ENCODE measurements at regions not wholly inside any gene's neighbourhood (a gene's known extent, or its start where the extent isn't known, plus 50 kb on each side); places are given as distances from the start of the nearest gene placed in this dataset.
"Not testable (repeated sequence)": the region's sequence is repeated elsewhere in the genome, so short reads cannot be mapped to it uniquely, and the experiment has no call there.

- not testable (repeated sequence) for H3K27me3 ChIP-seq (ENCODE audit: insufficient read depth, low read length, poor library complexity); DNase-seq; H2BK15ac ChIP-seq (replicated peaks; ENCODE audit: low read depth)
Measured at GRCh38 chr6:5873976-5874375, 132.7 kb downstream of the NRN1 start.

DNA sequence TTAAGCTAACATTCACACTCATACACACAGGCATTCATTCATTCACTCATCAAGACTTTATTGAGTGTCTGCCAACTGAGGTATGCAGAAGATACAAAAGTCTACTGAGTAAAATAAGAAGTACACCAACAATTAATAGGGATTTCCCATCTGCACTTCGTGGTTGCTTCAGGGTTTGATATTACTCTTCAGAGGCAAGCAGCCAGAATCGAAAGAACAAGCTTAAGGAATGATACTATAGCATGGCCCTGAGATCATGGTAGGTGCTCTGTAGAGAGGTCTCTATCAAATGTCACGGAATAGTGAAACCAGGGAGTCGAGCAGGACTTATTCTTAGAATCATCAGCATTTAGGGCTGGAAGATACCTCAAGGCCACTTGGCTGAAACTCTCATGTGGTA is 135.4 kb downstream of the NRN1 start:
- Histone ChIP-seq H4K8ac (ENCODE audit: low read depth, low read length) (no peak overlapping the region), H2AK5ac (ENCODE audit: low read length) (no peak overlapping the region), H3K4ac (ENCODE audit: low read depth, low read length) (no peak overlapping the region), H2BK15ac (replicated peaks; ENCODE audit: low read depth) (no peak overlapping the region), H3K18ac (ENCODE audit: low read length) (no peak overlapping the region), H3K79me2 (ENCODE audit: control insufficient read depth, insufficient read depth, low read length) (no peaks in the 10 kb centered on the region), H3K4me2 (ENCODE audit: low read length) (no peak overlapping the region), H2BK120ac (ENCODE audit: low read depth, low read length) (no peak overlapping the region), H3K9ac (ENCODE audit: low read length) (no peak overlapping the region), H3K27ac (ENCODE audit: low read depth, low read length) (no peak overlapping the region), H3K27me3 (ENCODE audit: insufficient read depth, low read length, poor library complexity) (no peaks in the 10 kb centered on the region), H3K36me3 (ENCODE audit: control insufficient read depth, insufficient read depth, low read length) (no peaks in the 10 kb centered on the region), H4K5ac (ENCODE audit: low read length) (no peak overlapping the region), H2BK5ac (ENCODE audit: low read length) (no peak overlapping the region), H3K4me3 (ENCODE audit: low read length) (no peak overlapping the region), H3K4me1 (ENCODE audit: control insufficient read depth, low read depth, low read length) (no peaks in the 10 kb centered on the region), H3K56ac (ENCODE audit: low read length) (no peak overlapping the region), H3K23ac (ENCODE audit: low read length) (no peak overlapping the region), H3K79me1 (ENCODE audit: low read length) (no peaks in the 10 kb centered on the region)
- no CpG with 5 or more reads among the region's 4 CpGs for WGBS (ENCODE audit: extremely low coverage, insufficient coverage, low lambda C conversion rate)
- DNase-seq: no peak

More at GRCh38 chr6:5873976-5874375, 132.7 kb downstream of the NRN1 start:
- not testable (repeated sequence) for H3K4ac ChIP-seq (ENCODE audit: low read depth, low read length); H3K4me1 ChIP-seq (ENCODE audit: control insufficient read depth, low read depth, low read length); H2BK5ac ChIP-seq (ENCODE audit: low read length); H3K4me2 ChIP-seq (ENCODE audit: low read length); H3K18ac ChIP-seq (ENCODE audit: low read length); H4K5ac ChIP-seq (ENCODE audit: low read length); H3K23ac ChIP-seq (ENCODE audit: low read length); H3K79me1 ChIP-seq (ENCODE audit: low read length); H3K79me2 ChIP-seq (ENCODE audit: control insufficient read depth, insufficient read depth, low read length); H3K27ac ChIP-seq (ENCODE audit: low read depth, low read length); H3K36me3 ChIP-seq (ENCODE audit: control insufficient read depth, insufficient read depth, low read length); H3K4me3 ChIP-seq (ENCODE audit: low read length); H3K56ac ChIP-seq (ENCODE audit: low read length); H3K9ac ChIP-seq (ENCODE audit: low read length); H2AK5ac ChIP-seq (ENCODE audit: low read length); H2BK120ac ChIP-seq (ENCODE audit: low read depth, low read length); H4K8ac ChIP-seq (ENCODE audit: low read depth, low read length)

- H3K4me3 ChIP-seq (ENCODE audit: low read length): no peak overlapping the region
- WGBS (ENCODE audit: extremely low coverage, insufficient coverage, low lambda C conversion rate): no CpG with 5 or more reads among the region's 4 CpGs
Measured at GRCh38 chr6:5869676-5870075, 137.0 kb downstream of the NRN1 start.

GRCh38 chr6:5869261-5869660 is 137.5 kb downstream of the NRN1 start:
- DNase-seq: no peak
- Histone ChIP-seq H4K5ac (ENCODE audit: low read length) (no peak overlapping the region), H3K23ac (ENCODE audit: low read length) (no peak overlapping the region), H3K4ac (ENCODE audit: low read depth, low read length) (no peak overlapping the region), H3K27me3 (ENCODE audit: insufficient read depth, low read length, poor library complexity) (no peaks in the 10 kb centered on the region), H3K18ac (ENCODE audit: low read length) (no peak overlapping the region), H2BK5ac (ENCODE audit: low read length) (no peak overlapping the region), H4K8ac (ENCODE audit: low read depth, low read length) (no peak overlapping the region), H3K56ac (ENCODE audit: low read length) (no peak overlapping the region), H3K79me2 (ENCODE audit: control insufficient read depth, insufficient read depth, low read length) (no peaks in the 10 kb centered on the region), H3K4me2 (ENCODE audit: low read length) (no peak overlapping the region), H3K36me3 (ENCODE audit: control insufficient read depth, insufficient read depth, low read length) (no peaks in the 10 kb centered on the region), H2AK5ac (ENCODE audit: low read length) (no peak overlapping the region), H3K27ac (ENCODE audit: low read depth, low read length) (no peak overlapping the region), H2BK120ac (ENCODE audit: low read depth, low read length) (no peak overlapping the region), H2BK15ac (replicated peaks; ENCODE audit: low read depth) (no peak overlapping the region), H3K79me1 (ENCODE audit: low read length) (no peaks in the 10 kb centered on the region), H3K4me3 (ENCODE audit: low read length) (no peak overlapping the region), H3K9ac (ENCODE audit: low read length) (no peak overlapping the region), H3K4me1 (ENCODE audit: control insufficient read depth, low read depth, low read length) (no peaks in the 10 kb centered on the region)

More at GRCh38 chr6:5869676-5870075, 137.0 kb downstream of the NRN1 start:
- Histone ChIP-seq H2AK5ac (ENCODE audit: low read length) (no peak overlapping the region), H3K79me1 (ENCODE audit: low read length) (no peaks in the 10 kb centered on the region), H3K56ac (ENCODE audit: low read length) (no peak overlapping the region), H4K5ac (ENCODE audit: low read length) (no peak overlapping the region), H2BK5ac (ENCODE audit: low read length) (no peak overlapping the region), H4K8ac (ENCODE audit: low read depth, low read length) (no peak overlapping the region), H3K27ac (ENCODE audit: low read depth, low read length) (no peak overlapping the region), H2BK15ac (replicated peaks; ENCODE audit: low read depth) (no peak overlapping the region), H3K79me2 (ENCODE audit: control insufficient read depth, insufficient read depth, low read length) (no peaks in the 10 kb centered on the region), H3K4me2 (ENCODE audit: low read length) (no peak overlapping the region), H3K18ac (ENCODE audit: low read length) (no peak overlapping the region), H2BK120ac (ENCODE audit: low read depth, low read length) (no peak overlapping the region), H3K9ac (ENCODE audit: low read length) (no peak overlapping the region), H3K4me1 (ENCODE audit: control insufficient read depth, low read depth, low read length) (no peaks in the 10 kb centered on the region), H3K4ac (ENCODE audit: low read depth, low read length) (no peak overlapping the region), H3K27me3 (ENCODE audit: insufficient read depth, low read length, poor library complexity) (no peaks in the 10 kb centered on the region), H3K23ac (ENCODE audit: low read length) (no peak overlapping the region), H3K36me3 (ENCODE audit: control insufficient read depth, insufficient read depth, low read length) (no peaks in the 10 kb centered on the region)
- DNase-seq: no peak

DNA sequence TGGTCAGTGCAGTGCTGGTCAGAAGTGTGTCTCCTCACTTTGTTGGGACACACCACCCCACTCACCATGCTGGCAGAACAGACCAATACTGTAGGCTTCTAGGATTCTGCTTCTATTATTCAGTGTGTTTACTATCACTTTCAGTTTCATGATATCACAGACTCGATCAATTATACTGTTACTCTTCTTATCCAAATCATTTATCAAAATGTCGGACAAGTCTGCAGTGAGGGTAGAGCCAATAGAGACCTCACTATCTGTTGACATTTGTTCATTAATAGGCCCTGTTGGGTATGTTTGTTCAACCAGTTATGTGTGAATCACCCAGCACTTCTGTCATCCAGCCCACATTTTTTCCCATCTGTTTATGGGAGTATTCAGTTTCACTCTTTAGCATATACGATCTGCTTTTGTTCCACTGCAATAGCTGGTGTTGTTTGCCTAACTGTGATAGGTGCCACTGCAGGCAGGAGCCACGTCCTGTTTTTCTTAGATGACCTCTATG is 140.1 kb downstream of the NRN1 start:
- H4K5ac ChIP-seq (ENCODE audit: low read length): no peak overlapping the region
- no peak overlapping the region for H3K4me3 ChIP-seq (ENCODE audit: low read length)
- H3K4ac ChIP-seq (ENCODE audit: low read depth, low read length): no peak overlapping the region
- no peaks in the 10 kb centered on the region for H3K36me3 ChIP-seq (ENCODE audit: control insufficient read depth, insufficient read depth, low read length)
- no peak overlapping the region for H3K4me2 ChIP-seq (ENCODE audit: low read length)
- no peaks in the 10 kb centered on the region for H3K4me1 ChIP-seq (ENCODE audit: control insufficient read depth, low read depth, low read length)
- no peak overlapping the region for H3K23ac ChIP-seq (ENCODE audit: low read length)
- WGBS (ENCODE audit: extremely low coverage, insufficient coverage, low lambda C conversion rate): no CpG with 5 or more reads among the region's 4 CpGs
- no peaks in the 10 kb centered on the region for H3K79me1 ChIP-seq (ENCODE audit: low read length)
- no peak overlapping the region for H3K9ac ChIP-seq (ENCODE audit: low read length)
- H2BK15ac ChIP-seq (replicated peaks; ENCODE audit: low read depth): no peak overlapping the region
- no peak overlapping the region for H4K8ac ChIP-seq (ENCODE audit: low read depth, low read length)
- H3K27me3 ChIP-seq (ENCODE audit: insufficient read depth, low read length, poor library complexity): peaks cover 1% of the 10 kb centered on the region
- no peak overlapping the region for H2BK5ac ChIP-seq (ENCODE audit: low read length)
- no peak overlapping the region for H2AK5ac ChIP-seq (ENCODE audit: low read length)
- no peak overlapping the region for H2BK120ac ChIP-seq (ENCODE audit: low read depth, low read length)
- H3K27ac ChIP-seq (ENCODE audit: low read depth, low read length): no peak overlapping the region
- no peak overlapping the region for H3K18ac ChIP-seq (ENCODE audit: low read length)
- no peak overlapping the region for H3K56ac ChIP-seq (ENCODE audit: low read length)
- H3K79me2 ChIP-seq (ENCODE audit: control insufficient read depth, insufficient read depth, low read length): no peaks in the 10 kb centered on the region
- no peak for DNase-seq

GRCh38 chr6:5865506-5866031 is 141.2 kb downstream of the NRN1 start:
- H3K27ac ChIP-seq (ENCODE audit: low read depth, low read length): no peak overlapping the region
- no peak overlapping the region for H3K4me3 ChIP-seq (ENCODE audit: low read length)
- H3K18ac ChIP-seq (ENCODE audit: low read length): no peak overlapping the region
- H3K9ac ChIP-seq (ENCODE audit: low read length): no peak overlapping the region
- H3K27me3 ChIP-seq (ENCODE audit: insufficient read depth, low read length, poor library complexity): peaks cover 1% of the 10 kb centered on the region
- H4K5ac ChIP-seq (ENCODE audit: low read length): no peak overlapping the region
- no peaks in the 10 kb centered on the region for H3K4me1 ChIP-seq (ENCODE audit: control insufficient read depth, low read depth, low read length)
- H3K23ac ChIP-seq (ENCODE audit: low read length): no peak overlapping the region
- no peak overlapping the region for H3K56ac ChIP-seq (ENCODE audit: low read length)
- no CpG with 5 or more reads among the region's 3 CpGs for WGBS (ENCODE audit: extremely low coverage, insufficient coverage, low lambda C conversion rate)
- no peak overlapping the region for H2BK15ac ChIP-seq (replicated peaks; ENCODE audit: low read depth)
- H2BK120ac ChIP-seq (ENCODE audit: low read depth, low read length): no peak overlapping the region
- H3K4ac ChIP-seq (ENCODE audit: low read depth, low read length): no peak overlapping the region
- H3K36me3 ChIP-seq (ENCODE audit: control insufficient read depth, insufficient read depth, low read length): no peaks in the 10 kb centered on the region
- no peak overlapping the region for H3K4me2 ChIP-seq (ENCODE audit: low read length)
- no peak overlapping the region for H2BK5ac ChIP-seq (ENCODE audit: low read length)
- H3K79me1 ChIP-seq (ENCODE audit: low read length): no peaks in the 10 kb centered on the region
- H2AK5ac ChIP-seq (ENCODE audit: low read length): no peak overlapping the region
- H3K79me2 ChIP-seq (ENCODE audit: control insufficient read depth, insufficient read depth, low read length): no peaks in the 10 kb centered on the region
- no peak overlapping the region for H4K8ac ChIP-seq (ENCODE audit: low read depth, low read length)
- no peak for DNase-seq

All from mesendoderm (in vitro differentiated cells).